GM18520 (cell line): ENCODE measurements at regions not wholly inside any gene's neighbourhood (a gene's known extent, or its start where the extent isn't known, plus 50 kb on each side); places are given as distances from the start of the nearest gene placed in this dataset.

Experiments used
- ATAC-seq: cut with Tn5 transposase; IDR thresholded peaks from one replicate; pipeline ENCODE4 v1.9.1; 2021; ENCODE audit not compliant: unreplicated experiment

DNA sequence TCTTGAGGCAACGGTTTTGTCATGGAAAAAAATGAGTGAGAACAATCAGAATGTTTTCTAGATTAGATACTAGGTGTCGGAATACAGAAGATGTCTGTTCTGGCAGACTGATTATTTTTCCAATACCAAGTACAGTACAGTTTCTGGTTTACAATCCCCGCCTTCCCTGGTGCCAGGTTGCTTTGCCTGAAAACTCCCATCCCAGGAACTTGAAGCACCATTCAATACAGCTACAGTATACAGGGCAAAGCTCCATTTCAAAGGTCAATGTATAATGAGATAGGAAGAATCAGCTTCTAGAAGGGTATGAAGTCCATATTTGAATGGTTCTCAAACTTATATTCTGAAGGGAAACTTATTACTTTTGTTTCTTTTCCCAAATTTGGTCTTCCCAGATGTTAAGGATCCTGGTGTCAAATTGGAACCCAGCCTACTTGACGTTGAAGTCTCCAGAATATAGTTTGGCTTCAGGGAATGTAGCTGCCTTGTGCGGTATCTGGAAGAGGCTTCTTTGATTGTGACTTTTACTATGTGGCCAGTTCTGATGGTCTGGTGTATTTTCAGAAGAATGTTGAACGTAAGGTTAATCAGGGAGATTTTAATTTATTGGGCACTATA lies 238.0 kb upstream of the ATP2B1 start:
- no peak for ATAC-seq

DNA sequence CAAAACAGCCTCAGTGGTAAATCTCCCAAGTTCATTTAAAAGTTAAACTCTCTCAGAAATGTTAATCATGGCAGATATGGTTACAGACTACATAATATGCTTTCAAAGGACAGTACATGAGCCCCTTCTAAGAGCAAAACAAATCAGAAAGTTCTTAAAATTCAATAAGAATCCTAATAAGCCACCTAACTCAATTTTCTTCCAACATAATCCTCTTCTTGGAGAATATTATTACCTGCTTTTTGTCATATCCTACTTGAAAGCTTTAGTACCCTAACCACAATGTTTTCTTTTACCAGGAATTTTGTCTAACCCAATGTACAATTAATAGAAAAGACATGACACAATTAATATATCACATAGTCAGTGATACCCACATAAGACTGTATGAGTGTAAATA lies 236.5 kb upstream of the ATP2B1 start:
- no peak for ATAC-seq

DNA sequence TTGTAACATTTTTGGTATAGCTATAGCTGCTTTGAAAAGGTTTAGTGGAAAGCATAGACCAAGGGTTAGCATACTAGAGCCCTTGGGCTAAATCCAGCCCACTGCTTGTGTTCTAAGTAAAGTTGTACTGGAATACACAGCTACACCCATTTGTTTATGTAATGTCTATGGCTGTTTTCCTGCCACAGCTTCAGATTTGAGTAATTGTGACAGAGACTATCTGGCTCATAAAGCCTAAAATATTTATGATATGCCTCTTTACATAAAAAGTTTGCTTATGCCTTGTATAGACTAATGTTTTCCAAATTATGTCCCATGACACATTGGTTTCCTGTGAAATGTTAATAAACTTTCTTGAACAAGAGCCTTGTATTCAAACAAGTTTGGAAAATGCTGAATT lies 234.8 kb upstream of the ATP2B1 start:
- no peak for ATAC-seq

DNA sequence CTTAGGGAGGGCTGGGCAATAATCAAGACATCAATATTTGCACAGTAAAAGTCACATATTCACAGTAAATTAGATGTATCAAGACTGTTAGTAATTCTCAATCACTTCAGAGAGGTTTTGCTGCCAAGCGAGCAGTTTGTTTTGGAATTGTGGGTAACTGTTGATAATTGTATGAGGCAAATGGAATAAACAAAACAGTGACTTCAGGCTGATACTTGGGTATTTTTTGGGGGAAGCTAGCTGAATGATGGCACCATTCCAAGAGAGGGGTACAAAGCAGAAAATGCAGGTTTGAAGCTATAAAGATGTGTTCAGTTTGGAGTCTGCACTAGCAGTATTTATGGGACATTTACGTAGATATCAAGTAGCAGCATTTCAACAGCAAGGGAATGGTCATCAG lies 232.8 kb upstream of the ATP2B1 start:
- no peak for ATAC-seq

DNA sequence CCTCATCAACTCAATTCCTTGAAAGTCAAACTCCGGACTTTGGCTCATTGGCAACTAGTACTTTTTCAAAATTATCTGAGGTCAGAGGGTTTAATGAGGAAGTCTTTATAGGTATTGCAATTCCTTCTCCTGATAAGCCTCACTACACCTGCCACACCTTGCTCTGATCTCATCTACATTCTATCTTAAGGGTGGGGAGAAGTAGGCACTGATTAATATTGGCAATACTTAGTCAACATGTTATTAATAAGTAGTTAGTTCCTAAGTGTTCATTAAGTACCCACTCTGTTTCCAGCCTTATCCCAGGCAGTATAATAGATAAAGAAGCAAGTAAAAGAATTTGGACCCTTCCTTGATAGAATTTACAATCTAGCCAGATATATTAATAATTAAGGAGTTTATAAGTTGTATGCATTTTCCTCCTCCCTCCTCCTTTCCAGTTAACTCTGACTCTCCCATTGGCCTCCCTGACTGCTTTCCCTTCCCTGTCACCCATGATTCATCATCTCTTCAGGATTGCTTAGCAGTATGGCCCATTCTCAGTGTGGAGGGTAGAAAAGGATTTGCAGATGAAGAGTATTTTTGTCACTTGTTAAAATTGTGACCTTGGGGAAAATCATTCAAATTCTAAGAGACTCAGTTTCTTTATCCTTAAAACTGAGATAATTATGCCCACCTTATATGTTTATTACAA lies 231.0 kb upstream of the ATP2B1 start:
- ATAC-seq, result no peak

DNA sequence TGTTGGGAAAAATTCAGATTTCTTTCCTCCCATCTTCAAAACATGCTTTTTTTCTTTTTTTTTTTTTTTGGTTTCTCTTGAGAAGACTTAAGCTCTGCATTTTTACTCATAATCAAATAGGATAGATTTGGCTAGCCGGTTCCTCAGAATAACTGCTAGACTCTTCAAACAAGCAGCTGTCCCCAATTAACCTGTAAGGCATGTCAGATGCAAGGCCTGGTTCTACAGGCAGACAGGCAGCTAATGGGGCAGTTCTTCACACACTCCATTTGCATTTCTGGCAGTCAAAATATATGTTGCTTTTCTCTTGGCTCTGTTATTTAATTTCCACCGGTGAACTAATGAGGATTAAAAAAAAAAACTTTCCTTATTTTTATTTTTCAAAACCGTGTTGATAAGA lies 228.0 kb upstream of the ATP2B1 start:
- no peak for ATAC-seq

DNA sequence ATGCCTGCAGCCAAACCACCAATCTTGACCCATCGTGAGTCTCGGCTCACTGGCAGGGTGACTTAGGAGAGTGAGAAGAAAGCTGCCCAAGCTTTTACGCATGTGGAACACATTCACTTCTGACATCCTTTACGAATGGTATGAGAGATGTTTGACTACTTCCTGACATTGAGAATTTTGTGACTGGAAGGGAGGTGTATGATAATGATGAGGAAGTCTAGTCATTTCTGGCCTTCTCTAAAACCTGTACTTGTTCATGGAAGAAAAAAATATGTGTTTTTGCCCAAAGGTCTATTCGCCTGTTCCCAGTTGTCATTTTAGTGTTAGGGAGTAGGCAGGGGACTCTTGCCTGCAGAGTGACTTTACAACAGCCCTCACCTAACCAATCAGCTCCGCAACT lies 227.2 kb upstream of the ATP2B1 start:
- peak; percentile 77 for ATAC-seq

DNA sequence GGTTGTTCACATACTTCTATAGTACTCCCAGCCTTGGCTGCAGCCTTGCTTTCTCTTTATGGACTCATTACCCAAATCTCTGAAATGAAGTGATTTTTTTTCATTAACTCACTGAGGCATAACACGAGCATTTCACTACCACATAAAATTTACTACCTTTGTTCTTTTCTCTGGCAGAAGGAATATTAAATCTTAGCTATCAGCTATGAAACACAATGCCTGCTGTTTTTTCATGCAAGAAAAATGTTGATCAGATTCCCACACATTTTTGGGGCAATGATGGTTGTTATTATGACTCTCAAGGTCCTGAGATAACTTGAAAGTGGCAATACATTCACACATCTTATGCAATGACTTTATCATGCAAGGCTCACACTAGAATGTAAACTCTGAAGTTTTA lies 225.3 kb upstream of the ATP2B1 start:
- no peak for ATAC-seq

DNA sequence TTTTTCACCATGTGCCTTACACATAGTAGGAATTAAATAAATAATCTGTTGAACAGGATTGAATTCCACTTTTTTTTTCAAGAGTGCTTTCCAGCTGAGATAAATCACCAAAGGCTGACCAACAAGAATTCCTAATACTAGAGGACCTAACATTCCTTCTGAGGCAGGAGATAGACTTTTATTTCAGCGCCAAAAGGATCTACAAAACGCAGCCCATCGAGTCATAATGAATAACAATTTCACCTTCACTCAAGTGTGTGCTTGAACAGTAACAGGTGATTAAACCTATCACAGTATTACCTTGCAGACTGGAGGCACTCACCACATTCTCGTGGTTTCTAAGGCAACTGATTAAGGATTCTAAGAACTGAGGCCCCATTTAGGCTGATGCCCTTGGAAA lies 224.3 kb upstream of the ATP2B1 start:
- ATAC-seq, result no peak

DNA sequence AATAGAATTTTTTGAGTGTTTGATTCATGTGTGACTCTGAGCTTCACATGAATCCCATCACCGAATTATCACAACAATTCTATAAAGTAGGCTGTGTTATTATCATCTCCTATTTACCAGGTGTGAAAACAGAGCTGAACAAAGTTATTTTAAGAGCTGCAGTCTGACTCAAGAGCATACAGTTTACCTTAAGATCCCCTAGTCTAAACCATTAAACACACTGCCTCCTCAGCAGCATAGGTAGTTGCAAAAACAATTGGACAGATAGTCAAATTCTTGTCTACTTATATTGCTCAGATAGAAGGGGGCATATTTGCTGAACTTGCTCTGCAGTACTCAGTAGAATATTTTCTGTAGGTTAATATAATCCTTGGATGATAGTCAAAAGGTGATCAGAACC lies 219.8 kb upstream of the ATP2B1 start:
- ATAC-seq, result no peak

DNA sequence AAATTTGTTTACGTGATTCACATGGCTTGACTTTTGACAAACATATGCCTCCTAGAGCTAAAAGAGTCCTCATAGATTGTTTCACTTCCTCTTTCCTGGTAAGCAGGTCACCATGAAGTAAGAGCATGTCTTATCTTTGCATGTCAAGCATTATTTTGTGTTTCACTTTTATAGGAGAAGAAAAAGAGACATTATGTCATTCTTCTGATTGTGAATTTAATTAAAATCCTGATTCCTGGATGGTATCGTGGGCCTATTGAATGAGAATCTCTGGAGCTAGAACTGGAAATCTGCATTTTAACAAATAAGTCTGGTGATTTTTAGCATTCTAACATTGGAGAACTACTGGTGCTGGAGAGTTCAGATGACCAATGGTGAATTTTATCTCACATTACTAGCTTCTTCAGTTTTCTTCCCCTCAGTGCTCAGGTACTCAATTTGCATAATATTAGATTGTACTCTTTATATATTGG lies 218.6 kb upstream of the ATP2B1 start:
- ATAC-seq, result peak; percentile 95

DNA sequence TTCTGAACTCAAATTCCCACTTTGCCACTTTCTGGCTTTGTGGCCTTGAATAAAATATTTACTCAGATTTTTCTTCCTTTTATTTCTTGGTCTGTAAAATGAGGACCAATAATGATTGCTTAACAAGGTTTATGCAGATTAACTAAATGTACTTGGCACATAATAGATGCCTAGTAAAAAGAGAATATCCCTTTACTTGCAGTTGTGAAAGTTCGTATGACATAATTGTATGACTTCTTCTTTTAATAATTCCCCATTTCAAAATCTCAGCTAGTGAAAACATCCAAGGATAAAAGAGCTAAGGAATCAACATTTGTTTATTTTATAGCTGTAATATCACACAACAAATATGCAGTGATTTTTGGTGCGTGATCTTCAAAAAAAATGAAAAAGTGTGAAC lies 215.6 kb upstream of the ATP2B1 start:
- ATAC-seq, result no peak

DNA sequence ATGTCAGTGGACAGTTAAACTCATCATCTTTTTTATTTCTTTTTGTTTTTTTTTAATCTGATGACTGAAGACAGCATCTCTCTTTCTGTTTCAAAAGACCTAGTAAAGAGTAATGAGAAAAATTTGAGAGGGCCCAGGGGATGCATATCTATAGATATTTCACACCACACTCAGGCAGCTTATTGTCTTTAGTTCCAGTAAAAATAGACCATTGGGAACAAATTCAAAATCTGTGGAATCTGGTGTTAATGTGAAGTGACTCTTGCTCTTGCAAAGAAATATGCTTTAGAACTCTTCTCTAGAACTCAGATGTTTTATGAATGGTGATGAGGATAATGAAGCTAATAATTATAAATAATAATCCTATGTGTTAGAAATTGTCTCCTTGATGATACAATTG lies 214.5 kb upstream of the ATP2B1 start:
- no peak for ATAC-seq

DNA sequence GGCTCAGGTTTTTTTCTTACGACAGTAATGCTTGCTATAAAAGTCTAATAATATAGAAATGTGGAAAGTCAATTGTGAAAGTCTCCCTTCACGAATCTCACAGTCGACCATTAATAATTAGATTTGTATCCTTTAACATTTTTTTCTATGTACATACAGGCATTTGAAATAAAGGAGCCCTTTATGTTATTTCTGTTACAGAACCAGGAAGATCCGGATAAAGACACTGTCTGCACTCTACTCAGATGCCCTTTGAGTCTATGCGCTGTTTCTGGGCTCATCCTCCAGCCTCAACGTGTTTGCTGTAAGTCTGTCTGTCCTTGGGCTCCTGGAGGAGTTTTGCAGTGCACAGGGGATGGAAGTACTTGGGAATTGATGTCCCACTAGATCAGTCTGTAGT lies 212.2 kb upstream of the ATP2B1 start:
- ATAC-seq, result no peak

DNA sequence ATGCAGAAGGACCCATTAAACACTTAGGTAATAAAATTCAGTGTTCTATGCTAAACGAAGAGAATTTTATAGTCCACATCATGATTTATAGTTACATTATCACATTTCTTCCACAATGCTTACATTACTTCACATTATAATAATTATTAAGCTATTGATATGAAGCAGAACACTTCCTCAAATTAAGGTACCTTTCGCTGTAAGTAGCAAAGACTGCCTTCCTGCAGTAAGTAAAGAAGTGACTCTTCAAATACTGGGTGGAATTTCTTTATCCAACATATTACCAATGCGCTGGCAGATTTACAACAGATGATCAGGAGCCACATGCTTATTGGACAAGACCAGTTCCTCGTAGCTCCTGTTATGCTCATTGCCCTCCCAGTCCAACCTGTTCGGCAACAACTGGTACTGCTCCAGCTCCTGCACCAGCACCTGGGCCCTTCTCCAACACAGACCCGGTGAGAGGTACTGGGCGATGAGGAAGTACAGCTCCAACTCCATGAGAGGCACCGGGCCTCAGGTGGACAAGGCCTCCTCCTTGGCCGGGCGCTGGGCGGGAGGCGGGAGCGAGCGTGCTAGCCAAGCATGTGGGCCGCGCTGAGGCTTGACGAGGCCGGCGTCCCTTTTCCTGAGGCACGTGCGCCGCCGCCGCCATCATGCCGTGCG lies 210.7 kb upstream of the ATP2B1 start:
- ATAC-seq, result no peak

DNA sequence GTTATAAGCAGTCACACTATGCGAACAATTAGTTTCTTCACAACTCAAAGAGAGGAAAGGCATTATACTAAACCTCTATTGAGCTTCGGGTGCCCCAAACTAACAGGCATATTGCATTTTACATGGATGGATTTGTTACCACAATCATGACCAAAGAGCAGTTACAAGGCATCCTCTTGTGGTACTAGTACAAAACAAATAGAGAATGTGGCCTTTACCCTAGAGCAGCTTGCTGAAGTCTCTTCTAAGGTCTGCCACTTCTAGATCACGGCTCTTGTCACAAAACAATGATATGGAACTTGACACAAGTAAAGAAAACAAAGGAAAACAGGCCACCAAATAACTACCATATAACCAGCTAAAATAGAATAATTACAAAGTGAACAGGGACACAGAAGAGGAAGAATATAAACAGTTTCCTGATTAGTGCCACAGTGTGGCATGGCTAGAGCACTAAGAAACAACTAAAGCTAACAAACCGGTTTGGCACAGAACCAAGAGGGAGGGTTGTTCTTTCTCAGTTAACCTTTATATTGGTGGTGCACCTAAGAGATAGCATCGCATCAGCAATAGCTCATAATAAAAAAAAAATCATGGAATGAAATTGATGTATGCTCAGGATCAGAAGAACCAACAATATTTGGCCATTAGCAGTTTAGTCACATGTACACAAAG lies 209.7 kb upstream of the ATP2B1 start:
- ATAC-seq, result no peak

DNA sequence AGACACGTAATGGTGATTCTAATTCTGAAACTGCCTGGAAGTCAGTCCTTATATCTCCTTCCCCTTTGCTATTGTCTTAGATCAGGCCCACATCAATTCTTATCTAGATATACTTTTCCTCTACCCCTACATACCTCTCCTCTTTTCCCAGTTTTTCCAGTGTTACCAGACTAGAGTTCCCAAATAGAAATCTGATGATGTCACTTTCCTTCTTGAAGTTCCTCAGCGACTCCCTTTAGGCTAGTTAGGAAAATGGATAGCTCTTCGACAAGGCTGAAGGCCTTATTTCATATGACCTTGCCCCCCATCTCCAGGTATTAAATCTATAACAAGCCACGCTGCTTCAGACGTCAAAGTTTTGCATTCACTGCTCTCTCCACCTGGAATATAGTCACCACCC lies 201.1 kb upstream of the ATP2B1 start:
- ATAC-seq, result no peak

DNA sequence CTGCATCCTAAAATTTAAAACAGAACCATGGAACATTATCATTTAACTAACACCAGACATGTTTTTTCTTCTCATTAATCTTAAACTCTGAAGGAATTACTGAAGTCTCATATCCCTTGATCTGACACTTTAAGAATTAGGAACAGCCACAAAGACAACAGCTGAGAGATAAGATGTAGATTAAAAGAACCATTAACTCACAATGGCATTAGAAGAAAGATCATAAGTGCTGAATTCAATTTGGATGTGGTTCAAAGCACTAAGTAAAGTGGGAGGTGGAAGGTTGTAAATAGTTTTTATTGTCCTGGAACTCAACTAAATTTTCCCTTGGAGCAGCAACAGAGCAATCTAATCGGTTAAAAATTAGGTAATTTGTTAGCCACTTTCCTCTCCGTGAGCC lies 199.0 kb upstream of the ATP2B1 start:
- ATAC-seq, result no peak

DNA sequence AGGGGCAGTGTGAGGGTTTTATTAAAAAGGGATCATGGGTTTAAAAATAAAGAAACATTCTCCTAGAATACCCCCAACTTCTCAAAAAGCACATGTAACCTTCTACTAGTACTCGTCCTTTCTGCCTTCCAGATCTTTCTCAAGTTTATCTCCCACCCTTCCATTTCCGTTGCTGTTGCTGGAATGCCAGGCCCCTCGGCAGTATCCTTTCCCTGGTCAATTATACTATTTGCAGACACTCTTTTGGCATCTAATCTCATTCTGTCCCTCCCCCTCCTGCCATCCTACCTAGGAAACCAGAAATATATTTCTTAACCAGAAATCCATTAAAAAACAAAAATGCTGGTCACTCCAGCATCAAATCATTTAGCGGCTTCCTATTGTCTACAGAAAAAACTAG lies 198.2 kb upstream of the ATP2B1 start:
- no peak for ATAC-seq

DNA sequence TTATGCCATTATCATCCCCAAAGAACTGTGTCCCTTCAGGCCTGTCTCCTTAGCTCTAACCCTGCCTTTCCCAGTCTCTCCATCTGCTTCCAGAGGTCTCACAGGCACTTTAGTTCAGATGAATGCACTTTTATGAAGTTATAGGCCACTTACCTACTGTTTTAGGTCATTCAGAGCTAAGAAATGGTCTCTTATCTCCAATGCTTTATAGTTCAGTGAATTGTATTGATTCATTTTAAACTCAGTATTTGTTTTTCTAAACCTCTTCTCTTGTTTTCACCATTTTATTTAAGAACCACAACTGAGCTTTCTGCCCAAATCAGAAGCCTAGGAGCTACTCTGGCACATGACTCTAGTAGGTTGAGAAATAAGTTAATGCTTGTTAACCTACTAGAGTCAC lies 197.5 kb upstream of the ATP2B1 start:
- no peak for ATAC-seq

DNA sequence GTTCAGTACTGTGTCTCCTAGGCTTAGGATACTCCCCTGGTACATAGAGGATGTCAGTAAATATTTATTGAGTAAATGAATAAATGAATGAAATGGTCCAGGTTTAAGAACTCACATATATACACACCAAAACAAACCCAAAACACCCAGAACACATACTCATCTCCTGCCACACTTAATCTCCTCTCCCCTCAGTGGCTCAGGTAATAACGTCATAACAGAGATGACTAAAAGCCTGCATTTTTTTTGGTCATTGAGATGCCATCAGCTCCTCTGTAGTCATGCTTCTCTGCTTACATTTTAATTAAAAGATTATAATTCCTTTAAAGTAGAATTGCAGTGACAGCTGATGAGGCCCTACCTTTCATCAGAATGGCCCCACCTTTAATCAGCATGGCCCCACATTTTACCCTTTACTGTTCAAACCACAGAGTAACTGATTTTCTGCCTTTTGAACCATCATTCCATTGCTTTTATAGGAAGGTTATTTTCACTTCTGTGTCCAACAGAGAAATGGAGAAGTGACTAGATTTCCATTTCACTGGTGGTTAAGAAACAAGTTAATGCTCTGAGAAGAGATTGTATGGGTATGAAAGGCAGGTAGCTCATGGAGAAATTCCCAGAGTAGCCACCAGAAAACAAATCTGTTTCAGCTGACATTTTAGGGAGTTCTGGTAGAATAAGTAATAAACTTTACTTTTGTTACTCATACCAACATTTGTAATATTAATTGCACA lies 193.4 kb upstream of the ATP2B1 start:
- no peak for ATAC-seq
